DOHH2 (cell line): ENCODE measurements at regions not wholly inside any gene's neighbourhood (a gene's known extent, or its start where the extent isn't known, plus 50 kb on each side); places are given as distances from the start of the nearest gene placed in this dataset.

Experiments
- H3F3A ChIP-seq: fragments of 200-600 bp; sonication (generic), shearing (Covaris generic); 2 replicates; pipeline ENCODE4 v1.6.0; 2016; ENCODE audit warnings: antibody characterized with exemption, mild to moderate bottlenecking; ENCODE audit not compliant: control insufficient read depth, insufficient read depth
- H3K27ac ChIP-seq: fragments of 200-600 bp; sonication (generic); 2 replicates; pipeline ENCODE4 v1.5.1; 2014; ENCODE audit warnings: low read depth, mild to moderate bottlenecking, low read length, moderate library complexity
- H3K27me3 ChIP-seq: fragments of 200-600 bp; sonication (generic); 2 replicates; pipeline ENCODE4 v1.6.1; 2014; ENCODE audit warnings: mild to moderate bottlenecking, low read length, mixed read lengths; ENCODE audit not compliant: control insufficient read depth
- H3K36me3 ChIP-seq: fragments of 200-600 bp; sonication (generic); 2 replicates; pipeline ENCODE4 v1.6.1; 2014; ENCODE audit warnings: mild to moderate bottlenecking, low read length, moderate library complexity, mixed read lengths; ENCODE audit not compliant: control insufficient read depth
- H3K4me1 ChIP-seq: fragments of 200-600 bp; sonication (generic); 2 replicates; pipeline ENCODE4 v1.6.1; 2014; ENCODE audit warnings: mild to moderate bottlenecking, low read length, mixed read lengths; ENCODE audit not compliant: control insufficient read depth
- H3K4me2 ChIP-seq: fragments of 200-600 bp; sonication (generic); 2 replicates; pipeline ENCODE4 v1.6.0; 2014; ENCODE audit warnings: mild to moderate bottlenecking, low read length, moderate library complexity
- H3K4me3 ChIP-seq: fragments of 200-600 bp; sonication (generic); 2 replicates; pipeline ENCODE4 v1.5.1; 2014; ENCODE audit warnings: mild to moderate bottlenecking, low read length, mixed read lengths
- H3K79me2 ChIP-seq: fragments of 200-600 bp; sonication (generic); 2 replicates; pipeline ENCODE4 v1.6.1; 2014; ENCODE audit warnings: mild to moderate bottlenecking, low read length, mixed read lengths; ENCODE audit not compliant: control insufficient read depth
- H3K9me2 ChIP-seq: fragments of 200-600 bp; sonication (generic); replicated peaks from 2 replicates; pipeline ENCODE4 v1.6.1; 2014; ENCODE audit warnings: mild to moderate bottlenecking, low read length, mixed read lengths; ENCODE audit not compliant: control insufficient read depth
- H3K9me3 ChIP-seq: fragments of 200-600 bp; sonication (generic); 2 replicates; pipeline ENCODE4 v1.6.1; 2014; ENCODE audit warnings: antibody characterized with exemption, low read length, mixed read lengths; ENCODE audit not compliant: control insufficient read depth, insufficient read depth
- H4K20me1 ChIP-seq: fragments of 200-600 bp; sonication (generic); 2 replicates; pipeline ENCODE4 v1.6.0; 2014; ENCODE audit warnings: low read depth, mild to moderate bottlenecking, antibody characterized with exemption, low read length, moderate library complexity; ENCODE audit not compliant: control insufficient read depth, insufficient read depth
- CTCF ChIP-seq: fragments of 200-600 bp; sonication (generic); IDR thresholded peaks from one replicate; pipeline ENCODE4 v1.5.1; 2014; ENCODE audit warnings: antibody characterized with exemption, mild to moderate bottlenecking, low read depth, low read length; ENCODE audit not compliant: poor library complexity, severe bottlenecking
- EZH2phosphoT487 ChIP-seq: fragments of 200-600 bp; sonication (generic); IDR thresholded peaks from 2 replicates; pipeline ENCODE4 v1.6.1; 2017; ENCODE audit warnings: borderline replicate concordance, mild to moderate bottlenecking, antibody characterized with exemption, low read length, moderate library complexity, mixed read lengths

GRCh38 chr9:107173422-107174180 is 109.5 kb upstream of the RAD23B start:
- Histone ChIP-seq H3K27ac (no peak overlapping the region), H3K9me2 (no peaks in the 10 kb centered on the region), H3K9me3 (no peaks in the 10 kb centered on the region), H3K4me2 (no peak overlapping the region), H3F3A (no peaks in the 10 kb centered on the region), H4K20me1 (no peaks in the 10 kb centered on the region), H3K79me2 (no peaks in the 10 kb centered on the region), H3K4me3 (no peak overlapping the region), H3K4me1 (no peaks in the 10 kb centered on the region), H3K27me3 (peaks cover 4% of the 10 kb centered on the region; the same call in 1 of the 2 replicates), H3K36me3 (no peaks in the 10 kb centered on the region)
- TF ChIP-seq EZH2phosphoT487 (no peak), CTCF (no peak)

- Histone ChIP-seq H4K20me1 (no peaks in the 10 kb centered on the region), H3K79me2 (no peaks in the 10 kb centered on the region), H3K4me3 (no peak overlapping the region), H3K9me2 (no peaks in the 10 kb centered on the region), H3K27ac (no peak overlapping the region), H3K9me3 (no peaks in the 10 kb centered on the region), H3K4me2 (no peak overlapping the region), H3K36me3 (no peaks in the 10 kb centered on the region), H3K4me1 (no peaks in the 10 kb centered on the region), H3K27me3 (peaks cover 7% of the 10 kb centered on the region; the same call in 1 of the 2 replicates), H3F3A (no peaks in the 10 kb centered on the region)
- TF ChIP-seq CTCF (no peak), EZH2phosphoT487 (no peak)
Observed at GRCh38 chr9:107174441-107174840, 108.6 kb upstream of the RAD23B start.

- Histone ChIP-seq H3K36me3 (no peaks in the 10 kb centered on the region), H3K4me1 (no peaks in the 10 kb centered on the region)
Observed at GRCh38 chr9:107175041-107175440, 108.0 kb upstream of the RAD23B start.

More at GRCh38 chr9:107175041-107175440, 108.0 kb upstream of the RAD23B start:
- Histone ChIP-seq H3K27ac (no peak overlapping the region), H3K4me2 (no peak overlapping the region), H3K4me3 (no peak overlapping the region), H3K27me3 (peaks cover 7% of the 10 kb centered on the region; the same call in 1 of the 2 replicates), H4K20me1 (no peaks in the 10 kb centered on the region), H3F3A (no peaks in the 10 kb centered on the region), H3K9me2 (no peaks in the 10 kb centered on the region), H3K79me2 (no peaks in the 10 kb centered on the region), H3K9me3 (no peaks in the 10 kb centered on the region)
- no peak for TF ChIP-seq CTCF
- TF ChIP-seq EZH2phosphoT487, result no peak
